ENCODE measurements at regions not wholly inside any gene's neighbourhood (a gene's known extent, or its start where the extent isn't known, plus 50 kb on each side); places are given as distances from the start of the nearest gene placed in this dataset.

DNA sequence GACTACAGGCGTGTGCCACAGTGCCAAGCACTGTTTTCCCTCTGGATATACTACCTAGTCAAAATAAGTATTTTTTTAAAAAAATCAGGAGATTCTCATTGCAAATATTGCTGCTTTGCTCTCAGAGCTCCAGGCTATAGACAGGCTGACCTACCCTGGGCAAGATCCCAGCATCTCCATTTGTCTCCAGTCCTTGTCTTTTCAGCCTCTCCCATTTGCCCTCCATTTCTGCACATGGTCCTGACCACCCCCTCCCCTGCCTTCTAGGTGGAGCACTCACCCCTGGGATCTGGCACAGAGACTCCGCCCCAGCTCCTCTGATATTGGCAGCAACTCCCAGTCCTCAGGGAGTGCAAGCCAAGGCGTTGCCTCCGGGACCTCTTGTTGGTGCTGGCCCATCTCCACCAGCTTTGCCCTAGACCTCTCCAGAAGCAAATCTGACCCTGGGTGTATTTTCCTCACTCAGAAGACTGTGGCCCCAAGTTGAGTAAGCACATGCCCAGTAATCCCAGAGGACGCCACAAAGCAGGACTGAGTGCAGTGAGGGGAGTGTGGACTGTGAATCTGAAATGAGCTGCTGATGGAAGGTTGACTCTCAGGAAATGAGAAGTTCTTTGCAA is 120.6 kb downstream of the MTPAP start:
- Histone ChIP-seq H3K36me3 (ENCODE audit: insufficient read depth, low read length) (no peaks in the 10 kb centered on the region), H3K27ac (ENCODE audit: low read length) (peak overlapping the region; percentile 58; the same call in 1 of the 2 replicates), H4K20me1 (ENCODE audit: insufficient read depth, low read length) (no peaks in the 10 kb centered on the region), H3K4me1 (ENCODE audit: insufficient read depth, low read length) (peaks cover 41% of the 10 kb centered on the region), H3K4me2 (ENCODE audit: insufficient read depth, low read length) (no peak overlapping the region), H3K27me3 (ENCODE audit: insufficient read depth, low read length, poor library complexity) (no peaks in the 10 kb centered on the region), H3K9ac (ENCODE audit: low read depth, low read length) (no peak overlapping the region), H2AFZ (ENCODE audit: low read depth, low read length) (peak overlapping the region; percentile 3; the same call in 1 of the 2 replicates), H3K79me2 (ENCODE audit: insufficient read depth, low read length) (no peaks in the 10 kb centered on the region), H3K9me3 (ENCODE audit: insufficient read depth, low read length, severe bottlenecking) (no peaks in the 10 kb centered on the region), H3K4me3 (ENCODE audit: low read depth in 1 of 2, low read length in 2 of 2) (no peak overlapping the region)
- no peak for DNase-seq
- ATAC-seq (ENCODE audit: insufficient read depth, low read depth), result no peak
- TF ChIP-seq EZH2 (IDR thresholded peaks at IDR 0.05; ENCODE audit: borderline replicate concordance, low read depth, low read length, severe bottlenecking), result no peak
- TF ChIP-seq, protein P1, sequence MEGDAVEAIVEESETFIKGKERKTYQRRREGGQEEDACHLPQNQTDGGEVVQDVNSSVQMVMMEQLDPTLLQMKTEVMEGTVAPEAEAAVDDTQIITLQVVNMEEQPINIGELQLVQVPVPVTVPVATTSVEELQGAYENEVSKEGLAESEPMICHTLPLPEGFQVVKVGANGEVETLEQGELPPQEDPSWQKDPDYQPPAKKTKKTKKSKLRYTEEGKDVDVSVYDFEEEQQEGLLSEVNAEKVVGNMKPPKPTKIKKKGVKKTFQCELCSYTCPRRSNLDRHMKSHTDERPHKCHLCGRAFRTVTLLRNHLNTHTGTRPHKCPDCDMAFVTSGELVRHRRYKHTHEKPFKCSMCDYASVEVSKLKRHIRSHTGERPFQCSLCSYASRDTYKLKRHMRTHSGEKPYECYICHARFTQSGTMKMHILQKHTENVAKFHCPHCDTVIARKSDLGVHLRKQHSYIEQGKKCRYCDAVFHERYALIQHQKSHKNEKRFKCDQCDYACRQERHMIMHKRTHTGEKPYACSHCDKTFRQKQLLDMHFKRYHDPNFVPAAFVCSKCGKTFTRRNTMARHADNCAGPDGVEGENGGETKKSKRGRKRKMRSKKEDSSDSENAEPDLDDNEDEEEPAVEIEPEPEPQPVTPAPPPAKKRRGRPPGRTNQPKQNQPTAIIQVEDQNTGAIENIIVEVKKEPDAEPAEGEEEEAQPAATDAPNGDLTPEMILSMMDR (IDR thresholded peaks at IDR 0.05; ENCODE audit: borderline replicate concordance, extremely low read depth, low read length, poor library complexity, severe bottlenecking), result no peak

DNA sequence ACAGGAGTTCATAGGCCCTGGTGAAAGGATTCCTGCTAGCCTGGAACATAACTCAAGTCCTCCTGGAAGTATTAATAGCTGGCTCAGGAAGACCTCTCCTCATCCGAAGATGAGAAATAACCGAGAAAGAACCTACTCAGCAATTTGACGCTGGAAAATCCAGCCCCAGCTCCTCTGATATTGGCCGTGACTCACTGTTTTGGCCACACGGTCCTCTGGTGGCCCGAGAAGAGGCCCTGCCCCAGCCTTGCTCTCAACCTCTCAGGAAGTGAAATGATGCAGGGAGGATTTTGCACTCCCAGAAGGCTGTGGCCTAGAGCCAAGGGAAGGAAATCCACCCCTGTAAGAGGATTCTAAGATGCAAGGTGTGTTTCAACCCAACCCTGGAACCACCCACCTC is 121.6 kb downstream of the MTPAP start:
- Histone ChIP-seq H3K9me3 (ENCODE audit: insufficient read depth, low read length, severe bottlenecking) (no peaks in the 10 kb centered on the region), H3K36me3 (ENCODE audit: insufficient read depth, low read length) (no peaks in the 10 kb centered on the region), H3K79me2 (ENCODE audit: insufficient read depth, low read length) (no peaks in the 10 kb centered on the region), H3K4me3 (ENCODE audit: low read depth in 1 of 2, low read length in 2 of 2) (no peak overlapping the region), H2AFZ (ENCODE audit: low read depth, low read length) (no peak overlapping the region), H3K27ac (ENCODE audit: low read length) (no peak overlapping the region), H3K4me2 (ENCODE audit: insufficient read depth, low read length) (no peak overlapping the region), H3K4me1 (ENCODE audit: insufficient read depth, low read length) (peaks cover 41% of the 10 kb centered on the region), H3K9ac (ENCODE audit: low read depth, low read length) (no peak overlapping the region), H4K20me1 (ENCODE audit: insufficient read depth, low read length) (no peaks in the 10 kb centered on the region), H3K27me3 (ENCODE audit: insufficient read depth, low read length, poor library complexity) (no peaks in the 10 kb centered on the region)
- TF ChIP-seq, protein P1 (IDR thresholded peaks at IDR 0.05; ENCODE audit: borderline replicate concordance, extremely low read depth, low read length, poor library complexity, severe bottlenecking), result no peak
- no peak for TF ChIP-seq EZH2 (IDR thresholded peaks at IDR 0.05; ENCODE audit: borderline replicate concordance, low read depth, low read length, severe bottlenecking)
- no peak for ATAC-seq (ENCODE audit: insufficient read depth, low read depth)
- DNase-seq, result no peak

DNA sequence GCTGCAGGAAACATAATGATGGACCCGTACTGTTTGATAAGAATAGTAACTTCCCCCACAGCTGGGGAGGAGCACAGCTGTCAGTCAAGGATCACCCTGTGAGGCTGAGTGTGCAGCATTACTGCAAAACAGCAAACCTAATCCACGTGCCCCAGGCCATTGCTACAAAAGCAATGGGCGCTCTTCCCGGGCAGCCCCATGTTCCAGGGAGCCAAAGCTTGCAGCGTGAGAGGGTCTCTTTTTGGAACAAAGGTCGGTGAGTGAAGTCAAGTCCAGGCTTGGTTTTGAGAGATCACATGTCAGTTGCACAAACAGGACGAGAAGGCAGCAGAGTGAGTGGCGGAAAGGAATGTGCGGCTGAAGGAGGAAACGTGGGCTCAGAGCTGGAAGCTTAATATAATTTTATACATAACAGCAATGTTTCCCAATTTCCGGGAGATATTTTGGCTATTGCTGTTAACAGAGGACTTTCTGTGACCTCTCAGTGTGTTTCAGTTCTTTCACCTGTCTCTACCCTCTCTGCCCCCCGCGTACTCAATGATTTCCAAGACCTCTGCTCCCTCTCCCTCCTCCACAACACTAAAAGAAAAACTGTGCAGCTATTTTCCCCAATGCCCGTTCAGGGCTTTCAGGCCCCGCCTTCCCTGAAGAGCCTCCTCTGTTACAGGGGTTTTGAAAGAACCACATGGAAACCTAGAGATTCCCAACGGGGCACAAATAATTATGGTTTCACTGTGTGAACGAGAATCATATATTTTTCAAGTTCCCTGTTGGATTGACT is 128.9 kb downstream of the MTPAP start:
- ATAC-seq (ENCODE audit: insufficient read depth, low read depth) (no peak; the same call in 2 of the 3 replicates), DNase-seq (no peak)
- no peaks in the 10 kb centered on the region for H4K20me1 ChIP-seq (ENCODE audit: insufficient read depth, low read length)
- no peaks in the 10 kb centered on the region for H3K9me3 ChIP-seq (ENCODE audit: insufficient read depth, low read length, severe bottlenecking)
- no peaks in the 10 kb centered on the region for H3K36me3 ChIP-seq (ENCODE audit: insufficient read depth, low read length)
- no peak overlapping the region for H3K27ac ChIP-seq (ENCODE audit: low read length)
- H3K9ac ChIP-seq (ENCODE audit: low read depth, low read length), result no peak overlapping the region
- no peak overlapping the region for H2AFZ ChIP-seq (ENCODE audit: low read depth, low read length)
- H3K4me1 ChIP-seq (ENCODE audit: insufficient read depth, low read length), result no peaks in the 10 kb centered on the region
- H3K27me3 ChIP-seq (ENCODE audit: insufficient read depth, low read length, poor library complexity), result no peaks in the 10 kb centered on the region
- no peak overlapping the region for H3K4me2 ChIP-seq (ENCODE audit: insufficient read depth, low read length)
- TF ChIP-seq, protein P1 (IDR thresholded peaks at IDR 0.05; ENCODE audit: borderline replicate concordance, extremely low read depth, low read length, poor library complexity, severe bottlenecking), result no peak
- TF ChIP-seq EZH2 (IDR thresholded peaks at IDR 0.05; ENCODE audit: borderline replicate concordance, low read depth, low read length, severe bottlenecking), result no peak
- no peaks in the 10 kb centered on the region for H3K79me2 ChIP-seq (ENCODE audit: insufficient read depth, low read length)
- H3K4me3 ChIP-seq (ENCODE audit: low read depth in 1 of 2, low read length in 2 of 2), result no peak overlapping the region
